B cell (primary cell): ENCODE measurements at regions not wholly inside any gene's neighbourhood (a gene's known extent, or its start where the extent isn't known, plus 50 kb on each side); places are given as distances from the start of the nearest gene placed in this dataset.

Experiments used
- ATAC-seq: fragments of 200-7000 bp; cut with Tn5 transposase; one replicate; pipeline ENCODE4 v1.10.0; 2021; ENCODE audit warnings: low read depth, mild to moderate bottlenecking, moderate number of reproducible peaks, moderate library complexity
- CTCF ChIA-PET: fragments of 350-600 bp; sonication (Branson Sonifier 250); formaldehyde crosslinking; loops from one replicate; lab custom pipeline; 2021; ENCODE audit warnings: antibody characterized with exemption, inconsistent platforms; lab: Charles Lee
- POLR2A ChIA-PET: fragments of 350-600 bp; sonication (Branson Sonifier 250); formaldehyde crosslinking; loops from one replicate; lab custom pipeline; 2021; ENCODE audit warnings: antibody characterized with exemption; lab: Charles Lee
- DNase-seq: peaks from one replicate; pipeline ENCODE4 v3.0.0; 2013
- H2AFZ ChIP-seq: 2 replicates; pipeline ENCODE4 v1.6.1; 2012; ENCODE audit warnings: mild to moderate bottlenecking, low read depth, low read length; ENCODE audit not compliant: insufficient read depth, poor library complexity, severe bottlenecking
- H3K27ac ChIP-seq, 2 donors: 1 replicate in 1 of 2; 2 replicates in 1 of 2; pipeline ENCODE4 v1.5.1; 2012 to 2013; ENCODE audit warnings: low read length in 2 of 2, mild to moderate bottlenecking in 2 of 2, moderate library complexity in 1 of 2
- H3K27me3 ChIP-seq, 4 experiments: fragments of 200-600 bp in 1 of 4; sonication (generic) in 1 of 4; replicated peaks in 1 of 4; 1 replicate in 2 of 4; 2 replicates in 2 of 4; pipeline versions ENCODE4 v1.6.1 to v1.7.0; 2013 to 2016; ENCODE audit warnings: low read length in 3 of 4, mild to moderate bottlenecking in 2 of 4, mixed read lengths in 1 of 4, moderate library complexity in 1 of 4; ENCODE audit not compliant: insufficient read depth in 4 of 4, control insufficient read depth in 3 of 4; ENCODE audit errors: control extremely low read depth in 1 of 4
- H3K36me3 ChIP-seq, 2 experiments: replicated peaks in 1 of 2; 1 replicate in 1 of 2; 2 replicates in 1 of 2; pipeline versions ENCODE4 v1.6.1 to v1.7.1; 2013; ENCODE audit warnings: low read length in 1 of 2; ENCODE audit not compliant: insufficient read depth in 2 of 2, control insufficient read depth in 1 of 2; ENCODE audit errors: control extremely low read depth in 1 of 2, extremely low read depth in 1 of 2
- H3K4me1 ChIP-seq, 2 donors: fragments of 200-600 bp in 1 of 2; sonication (generic) in 1 of 2; 1 replicate in 1 of 2; 2 replicates in 1 of 2; pipeline versions ENCODE4 v1.5.1 to v1.6.1; 2013 to 2017; ENCODE audit warnings: low read length in 2 of 2; ENCODE audit not compliant: control insufficient read depth in 2 of 2, insufficient read depth in 2 of 2
- H3K4me2 ChIP-seq: replicated peaks from 2 replicates; pipeline ENCODE3; 2012; ENCODE audit warnings: mild to moderate bottlenecking, low read depth, low read length; ENCODE audit not compliant: poor library complexity, severe bottlenecking
- H3K4me3 ChIP-seq, 5 experiments: fragments of 200-600 bp in 1 of 5; sonication (generic) in 1 of 5; 1 replicate in 3 of 5; 2 replicates in 2 of 5; pipeline versions ENCODE4 v1.5.1 to v1.7.0; 2011 to 2016; ENCODE audit warnings: low read length in 4 of 5, mild to moderate bottlenecking in 4 of 5, low read depth in 2 of 5, control low read depth in 1 of 5, moderate library complexity in 1 of 5; ENCODE audit not compliant: insufficient read depth in 1 of 5; ENCODE audit errors: control extremely low read depth in 1 of 5, extremely low read depth in 1 of 5
- H3K79me2 ChIP-seq: fragments of 200-600 bp; sonication (generic); one replicate; pipeline ENCODE4 v1.6.0; 2016; ENCODE audit warnings: low read length; ENCODE audit not compliant: control insufficient read depth, insufficient read depth
- H3K9ac ChIP-seq: fragments of 200-600 bp; sonication (generic); 2 replicates; pipeline ENCODE4 v1.6.1; 2017; ENCODE audit warnings: mild to moderate bottlenecking, low read length, moderate library complexity
- H3K9me3 ChIP-seq, 3 donors: one replicate each; pipeline versions ENCODE4 v1.6.1 to v1.7.1; 2013; ENCODE audit warnings: low read length in 2 of 3; ENCODE audit not compliant: control insufficient read depth in 2 of 3, insufficient read depth in 1 of 3; ENCODE audit errors: control extremely low read depth in 1 of 3
- H4K20me1 ChIP-seq: 2 replicates; pipeline ENCODE4 v1.6.0; 2012; ENCODE audit warnings: mild to moderate bottlenecking, low read length; ENCODE audit not compliant: insufficient read depth, control insufficient read depth, poor library complexity, severe bottlenecking
- H3K27ac Mint-ChIP-seq: one replicate; pipeline ENCODE4 v1.8.0; 2021; ENCODE audit warnings: mixed read lengths
- H3K27me3 Mint-ChIP-seq: one replicate; pipeline ENCODE4 v1.8.0; 2021; ENCODE audit warnings: mixed read lengths
- H3K4me1 Mint-ChIP-seq: one replicate; pipeline ENCODE4 v1.8.0; 2021; ENCODE audit warnings: mixed read lengths
- H3K4me3 Mint-ChIP-seq: one replicate; pipeline ENCODE4 v1.8.0; 2021; ENCODE audit warnings: mixed read lengths
- H3K9me3 Mint-ChIP-seq: one replicate; pipeline ENCODE4 v1.8.0; 2022; ENCODE audit warnings: mixed read lengths; ENCODE audit not compliant: insufficient read depth
- CTCF ChIP-seq: fragments of 200-600 bp; IDR thresholded peaks from one replicate; pipeline ENCODE4 v1.8.0; 2022; ENCODE audit warnings: antibody characterized with exemption, mild to moderate bottlenecking
- EZH2 ChIP-seq: IDR thresholded peaks from 2 replicates; pipeline ENCODE4 v1.6.1; 2012; ENCODE audit warnings: borderline replicate concordance, low read depth, mild to moderate bottlenecking, moderate library complexity, low read length; ENCODE audit not compliant: insufficient read depth, poor library complexity, severe bottlenecking
- WGBS: methylation state at CpG from one replicate; pipeline ENCODE4 v1.1.5; 2013; ENCODE audit warnings: missing lambda C conversion rate; ENCODE audit not compliant: insufficient coverage; 5-methylcytosine and 5-hydroxymethylcytosine counted together
- intact Hi-C: fragments of 100-400 bp; cut with micrococcal nuclease; formaldehyde crosslinking; loops from one replicate; pipeline ENCODE4 v1.10.0; 2022

GRCh38 chr6:9435281-9435680 is 979.6 kb downstream of the TFAP2A start:
- WGBS = 65% methylated on average over 2 of the region's 4 CpGs

GRCh38 chr6:9431945-9432344 is 982.9 kb downstream of the TFAP2A start:
- no peak overlapping the region for H3K4me3 ChIP-seq
- TF ChIP-seq CTCF (no peak), EZH2 (no peak)
- no peaks in the 10 kb centered on the region for H3K27me3 ChIP-seq
- ATAC-seq = no peak
- DNase-seq = no peak
- Mint-ChIP-seq H3K9me3 (no peaks in the 10 kb centered on the region), H3K4me3 (no peak overlapping the region), H3K4me1 (no peaks in the 10 kb centered on the region), H3K27ac (no peak overlapping the region), H3K27me3 (no peaks in the 10 kb centered on the region)
- ChIA-PET CTCF (interaction anchor here (0.7 kb wide), 1 partner anchor 56 kb away, joined by 3 read pairs; no protein-coding TSS in a partner anchor), POLR2A (no interaction called here)
- WGBS = 100% methylated on average over 2 of the region's 4 CpGs
- H3K9me3 ChIP-seq = no peaks in the 10 kb centered on the region
- intact Hi-C loops = no loop called here
- no peaks in the 10 kb centered on the region for H3K36me3 ChIP-seq
- no peak overlapping the region for H2AFZ ChIP-seq
- H3K4me1 ChIP-seq = no peaks in the 10 kb centered on the region
- no peak overlapping the region for H3K4me2 ChIP-seq
- H3K27ac ChIP-seq = no peak overlapping the region
- H3K79me2 ChIP-seq = no peaks in the 10 kb centered on the region
- no peak overlapping the region for H3K9ac ChIP-seq
- no peaks in the 10 kb centered on the region for H4K20me1 ChIP-seq

More at GRCh38 chr6:9435281-9435680, 979.6 kb downstream of the TFAP2A start:
- POLR2A ChIA-PET = no interaction called here
- Mint-ChIP-seq H3K4me1 (no peaks in the 10 kb centered on the region), H3K9me3 (peaks cover 3% of the 10 kb centered on the region), H3K4me3 (no peak overlapping the region), H3K27ac (no peak overlapping the region), H3K27me3 (no peaks in the 10 kb centered on the region)
- DNase-seq (no peak), ATAC-seq (no peak)
- no peak overlapping the region for H3K9ac ChIP-seq
- no peaks in the 10 kb centered on the region for H3K36me3 ChIP-seq
- CTCF ChIA-PET = no interaction called here
- no peaks in the 10 kb centered on the region for H3K4me1 ChIP-seq
- TF ChIP-seq EZH2 (no peak), CTCF (no peak)
- H4K20me1 ChIP-seq = no peaks in the 10 kb centered on the region
- intact Hi-C loops = no loop called here
- H3K27ac ChIP-seq = no peak overlapping the region
- H3K79me2 ChIP-seq = no peaks in the 10 kb centered on the region
- H3K4me3 ChIP-seq = no peak overlapping the region
- H2AFZ ChIP-seq = no peak overlapping the region
- no peaks in the 10 kb centered on the region for H3K27me3 ChIP-seq
- no peak overlapping the region for H3K4me2 ChIP-seq
- H3K9me3 ChIP-seq = no peaks in the 10 kb centered on the region
